ENCODE measurements at regions not wholly inside any gene's neighbourhood (a gene's known extent, or its start where the extent isn't known, plus 50 kb on each side); places are given as distances from the start of the nearest gene placed in this dataset.

- H3K9me3 Mint-ChIP-seq = no peaks in the 10 kb centered on the region
- H3K27me3 Mint-ChIP-seq = no peaks in the 10 kb centered on the region
- H3K4me1 Mint-ChIP-seq = no peaks in the 10 kb centered on the region
- no peak overlapping the region for H3K27ac Mint-ChIP-seq
- H3K36me3 Mint-ChIP-seq = no peaks in the 10 kb centered on the region
- no peak overlapping the region for H3K4me3 Mint-ChIP-seq
- no peak for ATAC-seq
These were observed 374.3 kb upstream of the MC4R start for GRCh38 chr18:60746919-60747318.

- H3K27me3 Mint-ChIP-seq = no peaks in the 10 kb centered on the region
- H3K4me1 Mint-ChIP-seq = no peaks in the 10 kb centered on the region
- ATAC-seq = no peak
- H3K4me3 Mint-ChIP-seq = no peak overlapping the region
- no peak overlapping the region for H3K27ac Mint-ChIP-seq
- no peaks in the 10 kb centered on the region for H3K36me3 Mint-ChIP-seq
- H3K9me3 Mint-ChIP-seq = no peaks in the 10 kb centered on the region
These were observed 381.2 kb upstream of the MC4R start for GRCh38 chr18:60753753-60754152.

GRCh38 chr18:60754413-60755009 is 381.9 kb upstream of the MC4R start:
- Mint-ChIP-seq H3K4me1 (no peaks in the 10 kb centered on the region), H3K27me3 (no peaks in the 10 kb centered on the region), H3K9me3 (no peaks in the 10 kb centered on the region), H3K36me3 (no peaks in the 10 kb centered on the region), H3K4me3 (no peak overlapping the region), H3K27ac (no peak overlapping the region)
- ATAC-seq = no peak

- Mint-ChIP-seq H3K27ac (no peak overlapping the region), H3K4me1 (no peaks in the 10 kb centered on the region), H3K27me3 (no peaks in the 10 kb centered on the region), H3K9me3 (no peaks in the 10 kb centered on the region), H3K4me3 (no peak overlapping the region), H3K36me3 (no peaks in the 10 kb centered on the region)
- no peak for ATAC-seq
These were observed 382.6 kb upstream of the MC4R start for GRCh38 chr18:60755134-60755533.

- H3K4me3 Mint-ChIP-seq = no peak overlapping the region
- ATAC-seq = no peak
- H3K9me3 Mint-ChIP-seq = no peaks in the 10 kb centered on the region
- no peaks in the 10 kb centered on the region for H3K36me3 Mint-ChIP-seq
- H3K4me1 Mint-ChIP-seq = no peaks in the 10 kb centered on the region
- no peak overlapping the region for H3K27ac Mint-ChIP-seq
- H3K27me3 Mint-ChIP-seq = no peaks in the 10 kb centered on the region
These were observed 403.4 kb upstream of the MC4R start for GRCh38 chr18:60775978-60776377.

- Mint-ChIP-seq H3K27ac (no peak overlapping the region), H3K9me3 (peaks cover 11% of the 10 kb centered on the region)
- ATAC-seq = no peak
These were observed 411.6 kb upstream of the MC4R start for GRCh38 chr18:60784161-60784560.

GRCh38 chr18:60794802-60795201 is 422.2 kb upstream of the MC4R start:
- Mint-ChIP-seq H3K4me3 (no peak overlapping the region), H3K4me1 (no peaks in the 10 kb centered on the region)

More at GRCh38 chr18:60784161-60784560, 411.6 kb upstream of the MC4R start:
- Mint-ChIP-seq H3K27me3 (no peaks in the 10 kb centered on the region), H3K4me3 (no peak overlapping the region), H3K36me3 (no peaks in the 10 kb centered on the region), H3K4me1 (no peaks in the 10 kb centered on the region)

GRCh38 chr18:60804415-60804814 is 431.8 kb upstream of the MC4R start:
- no peak overlapping the region for H3K4me3 Mint-ChIP-seq
- H3K27me3 Mint-ChIP-seq = no peaks in the 10 kb centered on the region
- no peaks in the 10 kb centered on the region for H3K9me3 Mint-ChIP-seq
- no peak overlapping the region for H3K27ac Mint-ChIP-seq
- H3K36me3 Mint-ChIP-seq = no peaks in the 10 kb centered on the region
- no peak for ATAC-seq
- H3K4me1 Mint-ChIP-seq = no peaks in the 10 kb centered on the region

More at GRCh38 chr18:60794802-60795201, 422.2 kb upstream of the MC4R start:
- Mint-ChIP-seq H3K36me3 (no peaks in the 10 kb centered on the region), H3K27ac (no peak overlapping the region), H3K9me3 (peaks cover 8% of the 10 kb centered on the region), H3K27me3 (no peaks in the 10 kb centered on the region)
- ATAC-seq = no peak

GRCh38 chr18:60809937-60810336 is 437.4 kb upstream of the MC4R start:
- no peak overlapping the region for H3K27ac Mint-ChIP-seq
- H3K4me3 Mint-ChIP-seq = no peak overlapping the region
- H3K36me3 Mint-ChIP-seq = no peaks in the 10 kb centered on the region
- H3K27me3 Mint-ChIP-seq = no peaks in the 10 kb centered on the region
- no peaks in the 10 kb centered on the region for H3K4me1 Mint-ChIP-seq
- H3K9me3 Mint-ChIP-seq = no peaks in the 10 kb centered on the region
- ATAC-seq = no peak

- Mint-ChIP-seq H3K9me3 (peaks cover 4% of the 10 kb centered on the region), H3K36me3 (no peaks in the 10 kb centered on the region), H3K4me3 (no peak overlapping the region), H3K27ac (no peak overlapping the region), H3K4me1 (no peaks in the 10 kb centered on the region), H3K27me3 (no peaks in the 10 kb centered on the region)
- no peak for ATAC-seq
These were observed 440.3 kb upstream of the MC4R start for GRCh38 chr18:60812921-60813320.

GRCh38 chr18:60826346-60826745 is 453.8 kb upstream of the MC4R start:
- Mint-ChIP-seq H3K4me1 (no peaks in the 10 kb centered on the region), H3K27ac (no peak overlapping the region), H3K36me3 (no peaks in the 10 kb centered on the region), H3K9me3 (no peaks in the 10 kb centered on the region), H3K27me3 (no peaks in the 10 kb centered on the region), H3K4me3 (no peak overlapping the region)
- no peak for ATAC-seq

GRCh38 chr18:60831971-60832370 is 459.4 kb upstream of the MC4R start:
- Mint-ChIP-seq H3K27ac (no peak overlapping the region), H3K4me3 (no peak overlapping the region), H3K36me3 (no peaks in the 10 kb centered on the region), H3K4me1 (no peaks in the 10 kb centered on the region), H3K27me3 (no peaks in the 10 kb centered on the region), H3K9me3 (no peaks in the 10 kb centered on the region)
- no peak for ATAC-seq

GRCh38 chr18:60838677-60839076 is 466.1 kb upstream of the MC4R start:
- no peaks in the 10 kb centered on the region for H3K4me1 Mint-ChIP-seq

GRCh38 chr18:60846396-60846795 is 473.8 kb upstream of the MC4R start:
- Mint-ChIP-seq H3K4me3 (no peak overlapping the region), H3K36me3 (no peaks in the 10 kb centered on the region), H3K27ac (no peak overlapping the region), H3K27me3 (no peaks in the 10 kb centered on the region), H3K9me3 (peaks cover 12% of the 10 kb centered on the region), H3K4me1 (no peaks in the 10 kb centered on the region)
- no peak for ATAC-seq

More at GRCh38 chr18:60838677-60839076, 466.1 kb upstream of the MC4R start:
- no peaks in the 10 kb centered on the region for H3K27me3 Mint-ChIP-seq
- H3K27ac Mint-ChIP-seq = no peak overlapping the region
- no peaks in the 10 kb centered on the region for H3K36me3 Mint-ChIP-seq
- no peaks in the 10 kb centered on the region for H3K9me3 Mint-ChIP-seq
- no peak overlapping the region for H3K4me3 Mint-ChIP-seq
- ATAC-seq = no peak

- H3K27me3 Mint-ChIP-seq = no peaks in the 10 kb centered on the region
- H3K4me1 Mint-ChIP-seq = no peaks in the 10 kb centered on the region
- peaks cover 12% of the 10 kb centered on the region for H3K9me3 Mint-ChIP-seq
- H3K4me3 Mint-ChIP-seq = no peak overlapping the region
- H3K27ac Mint-ChIP-seq = no peak overlapping the region
- ATAC-seq = no peak
- no peaks in the 10 kb centered on the region for H3K36me3 Mint-ChIP-seq
These were observed 474.9 kb upstream of the MC4R start for GRCh38 chr18:60847517-60847916.

- no peak for ATAC-seq
- Mint-ChIP-seq H3K9me3 (no peaks in the 10 kb centered on the region), H3K36me3 (no peaks in the 10 kb centered on the region), H3K27me3 (no peaks in the 10 kb centered on the region), H3K27ac (no peak overlapping the region), H3K4me3 (no peak overlapping the region), H3K4me1 (no peaks in the 10 kb centered on the region)
These were observed 471.7 kb upstream of the CDH20 start for GRCh38 chr18:60861575-60861974.

GRCh38 chr18:60862988-60863387 is 470.2 kb upstream of the CDH20 start:
- Mint-ChIP-seq H3K4me3 (no peak overlapping the region), H3K36me3 (no peaks in the 10 kb centered on the region), H3K27ac (no peak overlapping the region), H3K27me3 (no peaks in the 10 kb centered on the region), H3K9me3 (no peaks in the 10 kb centered on the region), H3K4me1 (no peaks in the 10 kb centered on the region)
- no peak for ATAC-seq

All from stimulated activated memory B cell treated with anti-CD40 and anti-IgM and Interleukin-4, amounts not matched to agents 10 μg/mL and 1 μg/mL and 100 μg/mL, for 72 hours (primary cell).